ENCODE measurements at regions not wholly inside any gene's neighbourhood (a gene's known extent, or its start where the extent isn't known, plus 50 kb on each side); places are given as distances from the start of the nearest gene placed in this dataset.

- H3K4me1 ChIP-seq = no peaks in the 10 kb centered on the region
- no peak for DNase-seq (ENCODE audit: low spot score in 2 of 2)
- no peak for TF ChIP-seq CTCF (IDR thresholded peaks at IDR 0.05)
- intact Hi-C loops (cut with DNase I) = no loop called here
- no peak overlapping the region for H3K27ac ChIP-seq
- H3K27me3 ChIP-seq = no peaks in the 10 kb centered on the region
- H3K4me3 ChIP-seq = no peak overlapping the region
- no peaks in the 10 kb centered on the region for H3K36me3 ChIP-seq
- no peaks in the 10 kb centered on the region for H3K9me3 ChIP-seq
These were observed 110.6 kb upstream of the ARPP21 start for GRCh38 chr3:35528728-35529127.

GRCh38 chr3:35529337-35529736, 110.0 kb upstream of the ARPP21 start:
- Histone ChIP-seq H3K36me3 (no peaks in the 10 kb centered on the region), H3K4me3 (no peak overlapping the region), H3K4me1 (no peaks in the 10 kb centered on the region), H3K9me3 (no peaks in the 10 kb centered on the region), H3K27ac (no peak overlapping the region), H3K27me3 (no peaks in the 10 kb centered on the region)
- no peak for TF ChIP-seq CTCF (IDR thresholded peaks at IDR 0.05)
- DNase-seq (ENCODE audit: low spot score in 2 of 2) = no peak
- intact Hi-C loops (cut with DNase I) = no loop called here

- Histone ChIP-seq H3K4me3 (no peak overlapping the region), H3K27ac (no peak overlapping the region), H3K4me1 (no peaks in the 10 kb centered on the region), H3K36me3 (no peaks in the 10 kb centered on the region), H3K9me3 (no peaks in the 10 kb centered on the region), H3K27me3 (no peaks in the 10 kb centered on the region)
- no peak for DNase-seq (ENCODE audit: low spot score in 2 of 2)
- no peak for TF ChIP-seq CTCF (IDR thresholded peaks at IDR 0.05)
- intact Hi-C loops (cut with DNase I) = no loop called here
These were observed 102.1 kb upstream of the ARPP21 start for GRCh38 chr3:35537265-35537664.

GRCh38 chr3:35544976-35545375, 94.3 kb upstream of the ARPP21 start:
- intact Hi-C loops (cut with DNase I) = no loop called here

GRCh38 chr3:35549690-35550089, 89.6 kb upstream of the ARPP21 start:
- Histone ChIP-seq H3K4me3 (no peak overlapping the region), H3K4me1 (no peaks in the 10 kb centered on the region), H3K27me3 (no peaks in the 10 kb centered on the region), H3K36me3 (no peaks in the 10 kb centered on the region), H3K9me3 (no peaks in the 10 kb centered on the region), H3K27ac (peak overlapping the region; percentile 8 to 51)
- intact Hi-C loops (cut with DNase I) = no loop called here
- no peak for TF ChIP-seq CTCF (IDR thresholded peaks at IDR 0.05)
- no peak for DNase-seq (ENCODE audit: low spot score in 2 of 2)

More at GRCh38 chr3:35544976-35545375, 94.3 kb upstream of the ARPP21 start:
- Histone ChIP-seq H3K27ac (no peak overlapping the region), H3K9me3 (no peaks in the 10 kb centered on the region), H3K4me1 (no peaks in the 10 kb centered on the region), H3K27me3 (no peaks in the 10 kb centered on the region), H3K36me3 (no peaks in the 10 kb centered on the region), H3K4me3 (no peak overlapping the region)
- no peak for TF ChIP-seq CTCF (IDR thresholded peaks at IDR 0.05)
- DNase-seq (ENCODE audit: low spot score in 2 of 2) = no peak

- TF ChIP-seq CTCF (IDR thresholded peaks at IDR 0.05) = no peak
- no peaks in the 10 kb centered on the region for H3K27me3 ChIP-seq
- no peak overlapping the region for H3K4me3 ChIP-seq
- intact Hi-C loops (cut with DNase I) = no loop called here
- H3K36me3 ChIP-seq = no peaks in the 10 kb centered on the region
- H3K9me3 ChIP-seq = peaks cover 0 to 15% of the 10 kb centered on the region in 2 donors
- H3K4me1 ChIP-seq = no peaks in the 10 kb centered on the region
- DNase-seq (ENCODE audit: low spot score in 2 of 2) = no peak
- no peak overlapping the region for H3K27ac ChIP-seq
These were observed 77.2 kb upstream of the ARPP21 start for GRCh38 chr3:35562141-35562540.

All from ascending aorta (tissue), 2 donors.